ENCODE measurements at regions not wholly inside any gene's neighbourhood (a gene's known extent, or its start where the extent isn't known, plus 50 kb on each side); places are given as distances from the start of the nearest gene placed in this dataset.

DNA sequence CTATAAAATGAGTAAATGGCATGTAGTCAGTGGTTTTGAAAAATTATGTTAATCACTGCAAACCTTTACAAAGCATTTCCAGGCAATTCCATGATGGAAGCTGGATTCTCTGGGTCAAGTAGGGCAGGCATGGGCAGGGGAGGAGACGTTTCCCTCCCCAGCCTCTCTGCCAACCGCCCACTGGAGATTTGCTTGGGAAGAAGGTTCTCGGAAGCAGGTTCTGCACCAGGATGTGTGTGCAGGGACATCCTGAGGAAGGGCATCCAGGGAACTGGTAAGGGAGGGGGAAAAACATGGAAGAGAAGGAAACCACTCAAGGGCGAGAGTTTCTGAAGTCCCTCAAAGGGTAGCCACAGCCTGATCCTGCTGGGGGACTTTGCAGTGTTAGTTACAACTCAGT is 469.1 kb downstream of the TSHZ3 start:
- DNase-seq (ENCODE audit: low spot score), result no peak
- Histone ChIP-seq H3K4me1 (peaks cover 9% of the 10 kb centered on the region), H3K79me2 (ENCODE audit: low read depth) (no peaks in the 10 kb centered on the region), H4K20me1 (ENCODE audit: low read depth) (no peaks in the 10 kb centered on the region), H3F3A (ENCODE audit: low read depth) (peaks cover 5% of the 10 kb centered on the region), H3K4me3 (no peak overlapping the region), H3K4me2 (no peak overlapping the region), H3K9ac (no peak overlapping the region), H3K36me3 (no peaks in the 10 kb centered on the region), H3K27me3 (no peaks in the 10 kb centered on the region), H2AFZ (replicated peaks) (no peak overlapping the region), H3K27ac (no peak overlapping the region), H3K9me3 (ENCODE audit: low read depth) (no peaks in the 10 kb centered on the region)
- H3K4me3 Mint-ChIP-seq, result no peak overlapping the region
- TF ChIP-seq, protein P1, sequence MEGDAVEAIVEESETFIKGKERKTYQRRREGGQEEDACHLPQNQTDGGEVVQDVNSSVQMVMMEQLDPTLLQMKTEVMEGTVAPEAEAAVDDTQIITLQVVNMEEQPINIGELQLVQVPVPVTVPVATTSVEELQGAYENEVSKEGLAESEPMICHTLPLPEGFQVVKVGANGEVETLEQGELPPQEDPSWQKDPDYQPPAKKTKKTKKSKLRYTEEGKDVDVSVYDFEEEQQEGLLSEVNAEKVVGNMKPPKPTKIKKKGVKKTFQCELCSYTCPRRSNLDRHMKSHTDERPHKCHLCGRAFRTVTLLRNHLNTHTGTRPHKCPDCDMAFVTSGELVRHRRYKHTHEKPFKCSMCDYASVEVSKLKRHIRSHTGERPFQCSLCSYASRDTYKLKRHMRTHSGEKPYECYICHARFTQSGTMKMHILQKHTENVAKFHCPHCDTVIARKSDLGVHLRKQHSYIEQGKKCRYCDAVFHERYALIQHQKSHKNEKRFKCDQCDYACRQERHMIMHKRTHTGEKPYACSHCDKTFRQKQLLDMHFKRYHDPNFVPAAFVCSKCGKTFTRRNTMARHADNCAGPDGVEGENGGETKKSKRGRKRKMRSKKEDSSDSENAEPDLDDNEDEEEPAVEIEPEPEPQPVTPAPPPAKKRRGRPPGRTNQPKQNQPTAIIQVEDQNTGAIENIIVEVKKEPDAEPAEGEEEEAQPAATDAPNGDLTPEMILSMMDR (IDR thresholded peaks at IDR 0.05), result no peak
- H3K9me3 Mint-ChIP-seq, result no peaks in the 10 kb centered on the region
- H3K36me3 Mint-ChIP-seq, result no peaks in the 10 kb centered on the region
- no peak overlapping the region for H3K27ac Mint-ChIP-seq
- H3K27me3 Mint-ChIP-seq (ENCODE audit: insufficient read depth, low read depth), result no peaks in the 10 kb centered on the region
- peaks cover 3% of the 10 kb centered on the region for H3K4me1 Mint-ChIP-seq

DNA sequence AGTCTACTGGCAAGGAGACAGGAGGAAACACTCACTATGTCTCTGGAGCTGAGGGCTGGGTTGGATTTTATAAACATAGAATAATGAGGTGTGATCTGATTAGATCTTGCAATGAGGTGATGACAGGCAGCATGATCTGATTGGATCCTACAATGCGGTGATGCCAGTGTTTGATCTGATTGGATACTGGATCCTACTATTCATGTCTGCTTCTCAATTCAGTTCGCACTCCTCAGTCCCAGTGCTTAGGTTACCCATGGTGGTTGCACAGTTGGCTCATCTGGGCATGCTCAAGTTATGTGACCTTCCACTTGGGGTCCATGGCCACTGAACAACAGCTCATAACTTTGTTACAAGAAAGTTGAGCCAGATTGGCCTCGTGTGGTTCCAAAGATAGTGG is 469.5 kb downstream of the TSHZ3 start:
- Histone ChIP-seq H3K4me3 (no peak overlapping the region), H3K27me3 (no peaks in the 10 kb centered on the region), H2AFZ (replicated peaks) (no peak overlapping the region), H3K9me3 (ENCODE audit: low read depth) (no peaks in the 10 kb centered on the region), H3K4me1 (peaks cover 9% of the 10 kb centered on the region), H4K20me1 (ENCODE audit: low read depth) (no peaks in the 10 kb centered on the region), H3F3A (ENCODE audit: low read depth) (peaks cover 5% of the 10 kb centered on the region), H3K27ac (no peak overlapping the region), H3K36me3 (no peaks in the 10 kb centered on the region), H3K9ac (no peak overlapping the region), H3K4me2 (no peak overlapping the region), H3K79me2 (ENCODE audit: low read depth) (no peaks in the 10 kb centered on the region)
- no peaks in the 10 kb centered on the region for H3K27me3 Mint-ChIP-seq (ENCODE audit: insufficient read depth, low read depth)
- H3K27ac Mint-ChIP-seq, result no peak overlapping the region
- H3K36me3 Mint-ChIP-seq, result no peaks in the 10 kb centered on the region
- H3K4me3 Mint-ChIP-seq, result no peak overlapping the region
- H3K4me1 Mint-ChIP-seq, result peaks cover 3% of the 10 kb centered on the region
- no peak for DNase-seq (ENCODE audit: low spot score)
- TF ChIP-seq EZH2phosphoT487 (IDR thresholded peaks at IDR 0.05) (no peak), EZH2 (IDR thresholded peaks at IDR 0.05) (no peak)
- TF ChIP-seq, protein P1 (IDR thresholded peaks at IDR 0.05), result no peak
- H3K9me3 Mint-ChIP-seq, result no peaks in the 10 kb centered on the region

DNA sequence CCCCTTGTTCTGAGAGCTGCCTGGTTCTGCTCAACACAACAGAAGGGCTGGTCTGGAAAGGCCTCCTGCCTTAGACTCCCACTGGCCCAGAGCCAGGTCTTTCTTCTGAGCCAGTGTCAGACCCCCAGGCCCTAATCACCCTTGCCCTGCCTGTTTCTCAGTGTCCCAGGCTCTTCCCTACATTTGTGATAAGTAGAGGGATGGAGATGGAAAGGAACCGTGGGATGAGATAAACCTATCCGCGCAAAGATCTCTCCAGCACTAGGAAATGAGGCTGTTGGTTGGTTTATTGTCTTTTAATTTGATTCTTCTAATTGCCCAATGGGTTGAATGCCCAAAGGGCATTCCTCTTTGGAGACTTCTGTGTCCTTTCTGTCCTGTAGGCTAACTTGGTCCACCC is 470.0 kb downstream of the TSHZ3 start:
- Histone ChIP-seq H2AFZ (replicated peaks) (no peak overlapping the region), H3K4me3 (no peak overlapping the region), H4K20me1 (ENCODE audit: low read depth) (no peaks in the 10 kb centered on the region), H3K79me2 (ENCODE audit: low read depth) (no peaks in the 10 kb centered on the region), H3K9me3 (ENCODE audit: low read depth) (no peaks in the 10 kb centered on the region), H3F3A (ENCODE audit: low read depth) (peaks cover 5% of the 10 kb centered on the region), H3K4me2 (no peak overlapping the region), H3K4me1 (peaks cover 9% of the 10 kb centered on the region), H3K36me3 (no peaks in the 10 kb centered on the region), H3K27me3 (no peaks in the 10 kb centered on the region), H3K27ac (no peak overlapping the region), H3K9ac (no peak overlapping the region)
- Mint-ChIP-seq H3K9me3 (no peaks in the 10 kb centered on the region), H3K4me3 (no peak overlapping the region), H3K27me3 (ENCODE audit: insufficient read depth, low read depth) (no peaks in the 10 kb centered on the region), H3K36me3 (no peaks in the 10 kb centered on the region), H3K27ac (no peak overlapping the region), H3K4me1 (peaks cover 3% of the 10 kb centered on the region)
- no peak for DNase-seq (ENCODE audit: low spot score)
- no peak for TF ChIP-seq EZH2phosphoT487 (IDR thresholded peaks at IDR 0.05)
- no peak for TF ChIP-seq EZH2 (IDR thresholded peaks at IDR 0.05)
- TF ChIP-seq, protein P1 (IDR thresholded peaks at IDR 0.05), result no peak

DNA sequence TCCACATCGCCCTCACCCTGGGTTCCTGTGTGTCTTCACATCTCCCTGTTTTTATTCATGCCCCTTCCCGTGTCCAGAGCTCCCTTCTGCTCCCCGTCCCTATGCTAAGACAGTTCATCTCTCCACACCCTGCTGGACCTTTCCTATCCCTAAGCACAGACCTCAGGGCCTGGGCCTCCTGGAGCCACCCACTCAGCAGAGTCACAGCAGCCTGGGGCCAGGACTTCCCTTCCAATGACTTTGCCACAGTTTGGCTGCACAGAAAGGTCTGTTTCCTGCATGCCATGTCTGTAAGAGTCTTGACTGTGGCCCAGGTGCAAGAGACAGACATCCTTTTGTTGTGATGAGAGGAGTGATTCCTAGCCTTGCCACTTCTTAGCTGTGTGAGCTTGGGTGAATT is 470.7 kb downstream of the TSHZ3 start:
- Mint-ChIP-seq H3K27ac (no peak overlapping the region), H3K9me3 (no peaks in the 10 kb centered on the region)

More for the DNA sequence above, 470.7 kb downstream of the TSHZ3 start:
- Histone ChIP-seq H3K36me3 (no peaks in the 10 kb centered on the region), H3K4me1 (peaks cover 9% of the 10 kb centered on the region), H3K9ac (no peak overlapping the region), H2AFZ (replicated peaks) (no peak overlapping the region), H3K4me2 (no peak overlapping the region), H3F3A (ENCODE audit: low read depth) (peaks cover 5% of the 10 kb centered on the region), H3K9me3 (ENCODE audit: low read depth) (no peaks in the 10 kb centered on the region), H3K4me3 (no peak overlapping the region), H4K20me1 (ENCODE audit: low read depth) (no peaks in the 10 kb centered on the region), H3K79me2 (ENCODE audit: low read depth) (no peaks in the 10 kb centered on the region), H3K27ac (no peak overlapping the region), H3K27me3 (no peaks in the 10 kb centered on the region)
- Mint-ChIP-seq H3K4me3 (no peak overlapping the region), H3K4me1 (peaks cover under 1% of the 10 kb centered on the region), H3K36me3 (no peaks in the 10 kb centered on the region), H3K27me3 (ENCODE audit: insufficient read depth, low read depth) (no peaks in the 10 kb centered on the region)
- TF ChIP-seq EZH2phosphoT487 (IDR thresholded peaks at IDR 0.05) (no peak), EZH2 (IDR thresholded peaks at IDR 0.05) (no peak)
- TF ChIP-seq, protein P1 (IDR thresholded peaks at IDR 0.05), result no peak
- no peak for DNase-seq (ENCODE audit: low spot score)

Measured in neural progenitor cell (in vitro differentiated cells).